Type B pancreatic cell (in vitro differentiated cells): ENCODE measurements at regions not wholly inside any gene's neighbourhood (a gene's known extent, or its start where the extent isn't known, plus 50 kb on each side); places are given as distances from the start of the nearest gene placed in this dataset.

Experiments
- DNase-seq: peaks from one replicate; pipeline ENCODE4 v3.0.0; 2021; ENCODE audit warnings: mixed read lengths; ENCODE audit not compliant: unreplicated experiment; ENCODE audit errors: extremely low spot score
- H3K27ac Mint-ChIP-seq: 2 replicates; pipeline ENCODE4 v1.8.0; 2021; ENCODE audit warnings: mild to moderate bottlenecking, mixed read lengths
- H3K27me3 Mint-ChIP-seq: 2 replicates; pipeline ENCODE4 v1.8.0; 2021; ENCODE audit warnings: mixed read lengths
- H3K36me3 Mint-ChIP-seq: 2 replicates; pipeline ENCODE4 v1.8.0; 2021; ENCODE audit warnings: mixed read lengths
- H3K4me1 Mint-ChIP-seq: one replicate; pipeline ENCODE4 v1.8.0; 2021; ENCODE audit warnings: mixed read lengths; ENCODE audit not compliant: unreplicated experiment
- H3K4me3 Mint-ChIP-seq: 2 replicates; pipeline ENCODE4 v1.8.0; 2021; ENCODE audit warnings: mild to moderate bottlenecking, mixed read lengths
- H3K9me3 Mint-ChIP-seq: 2 replicates; pipeline ENCODE4 v1.8.0; 2021; ENCODE audit warnings: mixed read lengths
- CTCF ChIP-seq: fragments of 200-600 bp; sonication (generic); conservative IDR thresholded peaks from 2 replicates; pipeline ENCODE4 v1.5.0; 2021; ENCODE audit warnings: antibody characterized with exemption, mild to moderate bottlenecking

DNA sequence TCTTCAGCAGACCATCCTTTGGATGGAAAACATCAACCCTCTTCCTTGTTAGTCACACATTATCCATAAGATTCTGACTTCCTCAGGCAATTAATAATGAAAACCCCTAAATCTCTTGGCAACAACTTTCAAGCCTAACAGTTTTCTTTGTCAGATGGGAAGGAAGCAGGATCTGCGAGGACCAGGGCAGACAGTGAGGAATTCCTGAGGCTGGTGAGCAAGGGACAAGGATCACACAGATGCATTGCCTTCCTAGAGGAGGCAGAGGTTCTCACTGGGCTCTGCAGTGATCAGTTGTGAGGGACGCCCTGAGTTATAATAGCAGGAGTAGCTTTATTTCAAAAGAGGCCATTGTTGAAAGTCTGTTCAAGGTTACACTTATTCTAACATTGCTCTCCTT is 195.4 kb downstream of the SLIT2 start:
- no peak overlapping the region for H3K27ac Mint-ChIP-seq
- H3K4me1 Mint-ChIP-seq: peaks cover 42% of the 10 kb centered on the region
- no peak for TF ChIP-seq CTCF
- H3K36me3 Mint-ChIP-seq: peaks cover 4% of the 10 kb centered on the region
- DNase-seq: no peak
- no peaks in the 10 kb centered on the region for H3K9me3 Mint-ChIP-seq
- no peaks in the 10 kb centered on the region for H3K27me3 Mint-ChIP-seq
- no peak overlapping the region for H3K4me3 Mint-ChIP-seq

DNA sequence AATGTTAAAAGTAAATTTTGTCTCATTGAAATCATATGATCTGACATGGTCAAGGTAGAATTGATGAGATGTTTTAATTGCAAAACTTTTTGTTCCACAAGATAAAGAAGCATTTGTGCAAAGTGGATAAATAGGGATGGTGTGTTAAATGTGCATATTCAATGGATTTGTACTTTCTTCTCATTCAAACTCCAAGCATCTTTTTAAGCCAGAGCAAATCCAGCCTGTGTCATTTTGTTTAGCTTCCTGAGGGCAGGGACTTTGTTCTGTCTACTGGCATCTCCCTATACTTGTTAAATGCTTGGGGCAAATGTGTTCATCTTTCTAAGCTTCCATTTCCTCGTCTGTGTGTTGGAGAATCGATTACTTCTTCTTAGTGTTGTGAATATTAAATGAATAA is 200.3 kb downstream of the SLIT2 start:
- peaks cover 4% of the 10 kb centered on the region for H3K36me3 Mint-ChIP-seq
- H3K27ac Mint-ChIP-seq: no peak overlapping the region
- no peaks in the 10 kb centered on the region for H3K27me3 Mint-ChIP-seq
- H3K4me1 Mint-ChIP-seq: peaks cover 8% of the 10 kb centered on the region
- TF ChIP-seq CTCF: no peak
- H3K4me3 Mint-ChIP-seq: no peak overlapping the region
- no peaks in the 10 kb centered on the region for H3K9me3 Mint-ChIP-seq
- DNase-seq: no peak

DNA sequence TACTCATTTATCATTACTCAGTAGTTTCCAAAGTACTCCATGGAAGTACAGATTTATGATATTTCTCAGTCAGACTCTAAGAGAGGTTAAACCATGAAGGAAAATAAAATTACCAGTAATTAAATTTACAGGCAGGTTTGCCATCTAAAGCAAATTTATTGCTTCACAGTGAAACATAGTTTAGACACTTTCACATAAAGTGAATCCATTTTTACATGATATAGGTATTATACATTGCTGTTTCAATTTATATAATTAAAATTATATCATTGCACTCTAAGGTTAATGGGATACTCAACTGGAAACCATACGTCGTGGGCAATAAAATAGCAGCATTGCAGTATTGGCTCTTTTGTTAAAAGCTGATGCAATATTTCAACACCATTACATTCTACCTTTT is 202.8 kb downstream of the SLIT2 start:
- Mint-ChIP-seq H3K27ac (no peak overlapping the region), H3K4me3 (no peak overlapping the region), H3K36me3 (no peaks in the 10 kb centered on the region), H3K9me3 (no peaks in the 10 kb centered on the region), H3K4me1 (no peaks in the 10 kb centered on the region), H3K27me3 (no peaks in the 10 kb centered on the region)
- no peak for DNase-seq
- TF ChIP-seq CTCF: no peak

GRCh38 chr4:20456407-20456806 is 204.7 kb downstream of the SLIT2 start:
- Mint-ChIP-seq H3K27ac (no peak overlapping the region), H3K4me3 (no peak overlapping the region), H3K36me3 (no peaks in the 10 kb centered on the region), H3K9me3 (no peaks in the 10 kb centered on the region), H3K27me3 (no peaks in the 10 kb centered on the region), H3K4me1 (no peaks in the 10 kb centered on the region)
- no peak for DNase-seq
- TF ChIP-seq CTCF: no peak

DNA sequence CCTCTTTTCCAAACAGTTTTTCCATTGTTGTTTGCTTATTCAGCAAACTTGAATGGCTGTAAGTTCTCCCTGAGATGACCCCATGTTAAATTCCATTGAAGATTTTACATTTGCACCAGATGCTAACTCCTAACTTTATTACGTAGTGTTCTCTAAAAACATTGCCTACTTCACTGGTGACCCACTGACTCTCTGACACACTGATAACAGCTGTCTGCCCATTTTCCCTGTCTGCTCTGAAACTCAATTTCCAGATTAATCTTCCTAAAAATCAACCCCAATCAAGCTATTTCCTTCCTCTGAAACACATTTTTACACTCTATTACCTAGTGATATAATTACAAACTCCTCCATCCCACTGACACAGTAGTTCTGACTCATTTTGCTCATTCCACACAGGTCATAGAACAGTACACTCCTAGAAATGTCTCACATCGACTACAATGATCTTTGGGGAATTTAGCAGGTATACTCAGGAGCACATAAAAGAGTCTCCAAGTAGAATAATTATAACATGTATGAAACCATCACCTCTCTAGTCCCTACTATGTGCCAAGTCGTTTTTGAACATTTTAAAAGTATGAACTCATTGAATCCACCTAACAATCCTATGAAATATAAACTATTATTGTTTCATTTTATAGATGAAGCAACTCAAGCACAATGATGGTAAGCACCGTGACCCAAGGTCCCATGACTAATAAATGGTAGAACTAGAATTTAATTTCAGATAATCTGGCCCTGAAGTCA is 210.9 kb downstream of the SLIT2 start:
- Mint-ChIP-seq H3K9me3 (no peaks in the 10 kb centered on the region), H3K27me3 (no peaks in the 10 kb centered on the region), H3K27ac (no peak overlapping the region), H3K4me1 (peaks cover 9% of the 10 kb centered on the region), H3K36me3 (no peaks in the 10 kb centered on the region), H3K4me3 (no peak overlapping the region)
- TF ChIP-seq CTCF: no peak
- DNase-seq: no peak

- DNase-seq: no peak
- H3K36me3 Mint-ChIP-seq: no peaks in the 10 kb centered on the region
- H3K4me3 Mint-ChIP-seq: no peak overlapping the region
- no peak for TF ChIP-seq CTCF
- no peaks in the 10 kb centered on the region for H3K27me3 Mint-ChIP-seq
- no peak overlapping the region for H3K27ac Mint-ChIP-seq
- peaks cover 9% of the 10 kb centered on the region for H3K4me1 Mint-ChIP-seq
- H3K9me3 Mint-ChIP-seq: no peaks in the 10 kb centered on the region
Observed at GRCh38 chr4:20463176-20463430, 211.4 kb downstream of the SLIT2 start.
